Fibroblast of mammary gland (primary cell): ENCODE measurements at regions not wholly inside any gene's neighbourhood (a gene's known extent, or its start where the extent isn't known, plus 50 kb on each side); places are given as distances from the start of the nearest gene placed in this dataset.

Source experiments
- DNase-seq: peaks from one replicate; pipeline ENCODE4 v3.0.0-alpha.2; 2010; ENCODE audit warnings: low read depth
- H3K4me3 ChIP-seq: 2 replicates; pipeline ENCODE4 v1.5.1; 2011; ENCODE audit warnings: low read depth, mild to moderate bottlenecking, low read length, moderate library complexity; ENCODE audit not compliant: control insufficient read depth
- TF ChIP-seq, protein P1 (sequence below): conservative IDR thresholded peaks from 2 replicates; pipeline ENCODE4 v1.5.1; 2011; ENCODE audit warnings: low read depth, low read length, inconsistent platforms; ENCODE audit not compliant: control insufficient read depth, insufficient read depth

DNA sequence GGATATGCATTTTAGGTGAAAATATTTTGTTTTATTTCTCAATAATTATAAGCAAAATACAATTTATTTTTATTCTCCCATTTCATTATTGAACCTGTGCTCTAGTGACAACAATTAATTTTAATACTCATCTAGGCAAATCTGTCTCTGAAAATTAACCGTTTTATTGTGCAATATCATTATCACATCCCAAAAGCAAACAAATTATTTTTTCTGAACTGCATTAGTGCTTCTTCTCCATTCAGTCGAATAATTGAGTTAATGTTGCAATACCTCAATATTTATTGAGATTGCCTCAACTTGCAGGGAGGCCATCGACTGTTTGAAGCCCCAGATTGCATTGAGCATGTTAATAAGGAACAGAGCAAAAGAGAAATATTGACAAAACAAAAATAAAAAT lies 303.2 kb upstream of the LRFN5 start:
- TF ChIP-seq, protein P1, sequence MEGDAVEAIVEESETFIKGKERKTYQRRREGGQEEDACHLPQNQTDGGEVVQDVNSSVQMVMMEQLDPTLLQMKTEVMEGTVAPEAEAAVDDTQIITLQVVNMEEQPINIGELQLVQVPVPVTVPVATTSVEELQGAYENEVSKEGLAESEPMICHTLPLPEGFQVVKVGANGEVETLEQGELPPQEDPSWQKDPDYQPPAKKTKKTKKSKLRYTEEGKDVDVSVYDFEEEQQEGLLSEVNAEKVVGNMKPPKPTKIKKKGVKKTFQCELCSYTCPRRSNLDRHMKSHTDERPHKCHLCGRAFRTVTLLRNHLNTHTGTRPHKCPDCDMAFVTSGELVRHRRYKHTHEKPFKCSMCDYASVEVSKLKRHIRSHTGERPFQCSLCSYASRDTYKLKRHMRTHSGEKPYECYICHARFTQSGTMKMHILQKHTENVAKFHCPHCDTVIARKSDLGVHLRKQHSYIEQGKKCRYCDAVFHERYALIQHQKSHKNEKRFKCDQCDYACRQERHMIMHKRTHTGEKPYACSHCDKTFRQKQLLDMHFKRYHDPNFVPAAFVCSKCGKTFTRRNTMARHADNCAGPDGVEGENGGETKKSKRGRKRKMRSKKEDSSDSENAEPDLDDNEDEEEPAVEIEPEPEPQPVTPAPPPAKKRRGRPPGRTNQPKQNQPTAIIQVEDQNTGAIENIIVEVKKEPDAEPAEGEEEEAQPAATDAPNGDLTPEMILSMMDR = no peak
- H3K4me3 ChIP-seq = no peak overlapping the region
- no peak for DNase-seq

DNA sequence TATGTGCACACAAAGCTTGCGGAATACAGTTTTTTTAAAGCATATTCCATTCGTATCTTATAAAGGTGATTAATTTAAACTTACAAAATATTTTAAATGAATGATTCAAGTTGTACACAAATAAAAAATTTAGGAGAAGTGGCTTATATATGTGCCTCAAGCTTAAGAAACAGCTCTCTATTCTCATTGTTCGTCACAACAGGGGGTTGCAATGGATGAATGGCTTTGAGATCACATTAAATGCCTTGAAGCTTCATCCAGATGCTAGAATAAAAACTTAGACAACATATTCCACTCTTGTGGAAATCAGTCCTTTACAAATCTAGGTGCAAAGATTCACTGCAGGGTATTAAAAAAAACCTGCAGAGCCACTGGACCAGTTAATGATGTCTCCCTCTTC lies 303.9 kb upstream of the LRFN5 start:
- TF ChIP-seq, protein P1 = no peak
- no peak for DNase-seq
- H3K4me3 ChIP-seq = no peak overlapping the region

DNA sequence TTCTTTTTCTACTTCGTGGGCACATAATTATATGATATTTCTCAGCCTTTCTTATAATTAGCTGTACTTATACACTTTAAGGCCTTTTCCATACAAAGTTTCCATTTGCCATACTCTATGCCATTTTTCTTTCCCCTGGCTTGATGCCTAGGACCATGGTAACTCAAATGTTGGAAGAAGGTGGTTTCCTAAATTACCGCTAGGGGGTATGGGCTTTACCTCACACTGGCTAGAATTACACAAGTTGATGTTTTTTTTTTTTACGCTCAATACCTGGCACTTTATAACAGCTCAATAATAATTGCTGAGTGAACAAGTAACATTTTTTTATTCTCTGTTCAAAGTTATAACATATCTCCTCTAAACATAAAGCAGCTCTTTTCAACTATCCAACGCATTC lies 306.8 kb upstream of the LRFN5 start:
- TF ChIP-seq, protein P1 = no peak
- no peak overlapping the region for H3K4me3 ChIP-seq
- no peak for DNase-seq

DNA sequence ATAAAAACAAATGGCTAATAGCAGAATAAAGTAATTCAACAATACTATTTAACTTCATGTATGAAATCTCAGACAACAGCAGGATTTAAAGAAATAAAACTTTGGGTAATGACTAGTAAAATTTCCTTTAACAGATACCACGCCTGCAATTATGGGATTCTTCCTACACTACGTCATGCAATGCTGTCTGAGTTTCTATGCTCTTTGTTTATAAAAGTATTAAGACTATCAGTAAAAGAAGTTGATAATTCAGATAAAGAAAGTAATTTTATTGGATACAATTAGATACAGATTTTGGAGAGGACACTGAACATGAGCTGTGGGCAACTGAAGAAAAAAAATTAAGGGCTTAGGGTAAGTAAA lies 308.4 kb upstream of the LRFN5 start:
- TF ChIP-seq, protein P1 = no peak
- DNase-seq = peak; percentile 37
- no peak overlapping the region for H3K4me3 ChIP-seq

DNA sequence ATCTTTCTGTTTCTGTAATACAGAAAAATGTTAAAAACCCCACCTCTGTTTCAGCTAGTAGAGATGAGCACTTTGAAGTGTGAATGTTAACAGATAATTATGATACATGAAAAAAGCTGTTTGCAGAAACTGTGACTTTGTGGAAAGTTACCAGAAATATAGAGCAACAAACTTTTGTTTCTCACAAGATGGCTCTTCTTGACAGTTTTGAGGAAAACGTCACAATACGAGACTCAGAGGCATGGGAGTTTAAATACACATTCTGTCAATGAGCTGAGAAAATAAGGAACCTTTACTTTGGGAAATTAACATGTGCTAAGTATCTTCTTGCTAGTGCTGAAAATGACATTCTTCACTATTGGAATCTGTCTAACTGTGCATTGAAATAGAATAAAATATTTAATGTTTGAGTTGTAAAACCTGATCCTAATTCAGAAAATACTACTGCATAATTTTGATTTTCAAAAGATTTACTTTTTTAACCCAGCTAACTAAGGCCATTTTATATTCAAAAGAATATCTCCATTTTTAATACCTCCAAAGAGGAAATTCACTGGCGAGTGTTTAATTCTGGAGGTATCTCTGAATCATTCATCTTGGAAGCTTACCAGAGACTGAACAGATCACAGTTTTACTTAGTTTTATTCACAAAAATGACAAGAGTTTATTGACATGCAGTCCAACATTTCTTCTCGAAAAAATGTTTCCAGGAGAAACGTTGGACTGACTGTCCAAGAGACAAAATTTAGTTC lies 308.9 kb upstream of the LRFN5 start:
- DNase-seq = peak; percentile 42
- TF ChIP-seq, protein P1 = no peak
- no peak overlapping the region for H3K4me3 ChIP-seq

DNA sequence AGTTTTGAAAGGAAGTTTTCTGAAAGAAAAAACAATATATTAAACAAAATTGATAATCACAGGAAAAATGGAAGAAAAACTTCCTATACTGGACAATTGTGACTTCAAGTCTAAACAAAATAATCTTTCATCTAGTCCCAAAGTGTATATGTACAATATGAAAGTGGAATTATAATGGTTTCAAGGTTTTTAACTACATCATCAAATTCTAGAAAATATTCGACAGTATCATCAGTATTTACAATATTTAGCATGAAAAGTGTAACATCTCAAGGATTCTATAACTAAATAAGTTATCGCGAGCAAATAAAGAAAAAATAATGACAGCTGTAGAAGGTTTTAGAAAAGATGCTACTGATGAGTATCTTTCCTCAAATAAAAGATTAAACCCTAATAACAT lies 310.9 kb upstream of the LRFN5 start:
- no peak overlapping the region for H3K4me3 ChIP-seq
- DNase-seq = no peak
- TF ChIP-seq, protein P1 = no peak

DNA sequence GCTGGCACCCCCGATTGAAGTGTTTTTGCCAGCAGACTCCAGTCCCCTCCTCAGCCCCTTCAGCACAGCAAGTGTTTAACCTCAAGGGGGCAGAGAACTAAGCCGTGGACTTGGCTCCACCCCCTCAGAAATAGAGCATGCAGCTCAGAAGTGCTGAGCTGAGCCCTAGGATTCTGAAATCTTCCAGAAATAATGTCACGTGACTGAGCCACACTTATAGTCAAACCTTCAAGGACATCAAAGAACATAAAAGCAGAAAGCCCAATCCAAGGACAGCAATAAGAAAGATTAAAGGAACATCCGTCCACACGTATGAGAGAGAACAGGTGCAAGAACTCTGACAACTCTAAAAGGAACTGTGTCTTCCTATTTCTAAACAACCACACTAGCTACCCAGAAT lies 317.7 kb upstream of the LRFN5 start:
- TF ChIP-seq, protein P1 = no peak
- no peak overlapping the region for H3K4me3 ChIP-seq
- no peak for DNase-seq
